ENCODE measurements at regions not wholly inside any gene's neighbourhood (a gene's known extent, or its start where the extent isn't known, plus 50 kb on each side); places are given as distances from the start of the nearest gene placed in this dataset.

DNA sequence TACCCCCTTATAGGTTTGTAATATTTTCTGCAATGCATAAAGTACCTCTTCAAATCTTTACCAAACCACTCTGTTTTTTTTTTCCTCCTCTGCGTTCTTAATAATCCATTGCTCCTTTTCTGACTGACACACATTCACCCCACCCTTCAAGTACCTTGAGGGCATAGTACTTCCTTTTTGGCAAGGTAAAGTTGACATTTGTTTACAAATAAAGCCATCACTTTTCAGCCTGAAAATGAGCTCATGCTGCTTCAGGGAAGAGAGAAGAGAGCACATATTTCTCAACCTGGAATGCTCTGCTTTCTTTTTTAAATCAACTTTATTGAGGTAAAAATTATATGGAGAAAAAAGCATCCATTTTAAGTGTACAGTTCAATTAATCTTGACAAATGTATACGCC lies 113.9 kb downstream of the AGTR2 start:
- no peaks in the 10 kb centered on the region for H3K27me3 ChIP-seq (ENCODE audit: control insufficient read depth in 2 of 2, insufficient read depth in 2 of 2, low read length in 2 of 2)
- BruUV-seq (replicated peaks) = no TSS peak
- ChIA-PET POLR2A (no interaction called here), CTCF (no interaction called here)
- H2AFZ ChIP-seq (ENCODE audit: low read depth, low read length) = no peak overlapping the region
- H4K20me1 ChIP-seq (replicated peaks; ENCODE audit: control insufficient read depth, extremely low read depth, insufficient read depth, low read length) = no peaks in the 10 kb centered on the region
- H3K27ac ChIP-seq (ENCODE audit: insufficient read depth, low read depth, low read length) = no peak overlapping the region
- DNase-seq (ENCODE audit: low read depth, low spot score) (no peak), FAIRE-seq (no peak)
- no peak overlapping the region for H3K4me3 ChIP-seq (replicated peaks in 1 of 3; ENCODE audit: insufficient read depth in 1 of 3, low read depth in 1 of 3, low read length in 3 of 3)
- no peak for TF ChIP-seq JUN (IDR thresholded peaks at IDR 0.05; ENCODE audit: borderline replicate concordance, insufficient read depth, insufficient read length, low read depth)
- no peak overlapping the region for H3K4me2 ChIP-seq (ENCODE audit: insufficient read depth, low read length)
- no peaks in the 10 kb centered on the region for H3K79me2 ChIP-seq (ENCODE audit: control insufficient read depth, insufficient read depth, low read length)
- intact Hi-C loops (cut with micrococcal nuclease) = no loop called here
- H3K9ac ChIP-seq (replicated peaks; ENCODE audit: extremely low read depth, insufficient read depth, low read length) = no peak overlapping the region
- H3K4me1 ChIP-seq (ENCODE audit: control insufficient read depth, extremely low read depth, insufficient read depth, low read length) = no peaks in the 10 kb centered on the region
- dilution Hi-C loops (cut with MboI; ENCODE audit: extremely low pct_ligation_motif_present, low sequenced_read_pairs) = no loop called here
- H3K9me3 ChIP-seq (replicated peaks; ENCODE audit: control insufficient read depth, insufficient read depth, low read length) = no peaks in the 10 kb centered on the region
- no peaks in the 10 kb centered on the region for H3K36me3 ChIP-seq (ENCODE audit: control insufficient read depth in 2 of 2, extremely low read depth in 1 of 2, insufficient read depth in 2 of 2, low read length in 2 of 2)
- no peaks in the 10 kb centered on the region for H3K9me1 ChIP-seq (replicated peaks; ENCODE audit: control insufficient read depth, extremely low read depth, insufficient read depth, low read length)

DNA sequence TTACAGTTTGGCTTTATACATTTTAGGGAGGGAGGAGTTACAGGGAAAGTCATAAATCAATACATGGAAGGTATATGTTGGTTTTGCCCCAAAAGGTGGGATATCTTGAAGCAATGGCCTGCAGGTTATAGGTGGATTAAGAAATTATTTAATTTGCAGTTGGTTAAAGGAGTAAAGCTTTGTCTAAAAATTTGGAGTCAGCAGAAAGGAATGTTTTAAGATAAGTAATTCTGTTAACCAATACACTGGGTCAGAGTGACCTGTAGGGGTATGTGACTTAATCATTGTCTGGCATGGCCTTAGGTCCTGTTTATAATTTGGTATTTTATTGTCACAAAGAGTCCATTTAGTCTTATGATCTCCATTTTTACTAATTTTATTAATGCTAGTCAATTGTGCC lies 115.0 kb downstream of the AGTR2 start:
- H4K20me1 ChIP-seq (replicated peaks; ENCODE audit: control insufficient read depth, extremely low read depth, insufficient read depth, low read length) = no peaks in the 10 kb centered on the region
- no peak for FAIRE-seq
- H3K9ac ChIP-seq (replicated peaks; ENCODE audit: extremely low read depth, insufficient read depth, low read length) = no peak overlapping the region
- H3K27ac ChIP-seq (ENCODE audit: insufficient read depth, low read depth, low read length) = no peak overlapping the region
- dilution Hi-C loops (cut with MboI; ENCODE audit: extremely low pct_ligation_motif_present, low sequenced_read_pairs) = no loop called here
- H3K9me1 ChIP-seq (replicated peaks; ENCODE audit: control insufficient read depth, extremely low read depth, insufficient read depth, low read length) = no peaks in the 10 kb centered on the region
- H3K79me2 ChIP-seq (ENCODE audit: control insufficient read depth, insufficient read depth, low read length) = no peaks in the 10 kb centered on the region
- no peaks in the 10 kb centered on the region for H3K27me3 ChIP-seq (ENCODE audit: control insufficient read depth in 2 of 2, insufficient read depth in 2 of 2, low read length in 2 of 2)
- CTCF ChIA-PET = no interaction called here
- no peak overlapping the region for H3K4me2 ChIP-seq (ENCODE audit: insufficient read depth, low read length)
- no peak overlapping the region for H3K4me3 ChIP-seq (replicated peaks in 1 of 3; ENCODE audit: insufficient read depth in 1 of 3, low read depth in 1 of 3, low read length in 3 of 3)
- no peak for DNase-seq (ENCODE audit: low read depth, low spot score)
- H3K9me3 ChIP-seq (replicated peaks; ENCODE audit: control insufficient read depth, insufficient read depth, low read length) = no peaks in the 10 kb centered on the region
- no peak overlapping the region for H2AFZ ChIP-seq (ENCODE audit: low read depth, low read length)
- intact Hi-C loops (cut with micrococcal nuclease) = no loop called here
- no TSS peak for BruUV-seq (replicated peaks)
- POLR2A ChIA-PET = no interaction called here
- TF ChIP-seq EZH2 (IDR thresholded peaks at IDR 0.05; ENCODE audit: borderline replicate concordance, low read depth, low read length, severe bottlenecking) = no peak
- TF ChIP-seq GATA2 (IDR thresholded peaks at IDR 0.05; ENCODE audit: insufficient read depth, insufficient read length, low read depth, low read length) = no peak
- TF ChIP-seq JUN (IDR thresholded peaks at IDR 0.05; ENCODE audit: borderline replicate concordance, insufficient read depth, insufficient read length, low read depth) = no peak
- no peak for TF ChIP-seq POLR2AphosphoS5 (IDR thresholded peaks at IDR 0.05; ENCODE audit: insufficient read depth, low read depth, low read length)
- TF ChIP-seq, protein P1, sequence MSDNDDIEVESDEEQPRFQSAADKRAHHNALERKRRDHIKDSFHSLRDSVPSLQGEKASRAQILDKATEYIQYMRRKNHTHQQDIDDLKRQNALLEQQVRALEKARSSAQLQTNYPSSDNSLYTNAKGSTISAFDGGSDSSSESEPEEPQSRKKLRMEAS (IDR thresholded peaks at IDR 0.05; ENCODE audit: insufficient read depth, insufficient read length) = no peak
- TF ChIP-seq FOS (IDR thresholded peaks at IDR 0.05; ENCODE audit: borderline replicate concordance, insufficient read depth, low read length) = no peak
- TF ChIP-seq, protein P2, sequence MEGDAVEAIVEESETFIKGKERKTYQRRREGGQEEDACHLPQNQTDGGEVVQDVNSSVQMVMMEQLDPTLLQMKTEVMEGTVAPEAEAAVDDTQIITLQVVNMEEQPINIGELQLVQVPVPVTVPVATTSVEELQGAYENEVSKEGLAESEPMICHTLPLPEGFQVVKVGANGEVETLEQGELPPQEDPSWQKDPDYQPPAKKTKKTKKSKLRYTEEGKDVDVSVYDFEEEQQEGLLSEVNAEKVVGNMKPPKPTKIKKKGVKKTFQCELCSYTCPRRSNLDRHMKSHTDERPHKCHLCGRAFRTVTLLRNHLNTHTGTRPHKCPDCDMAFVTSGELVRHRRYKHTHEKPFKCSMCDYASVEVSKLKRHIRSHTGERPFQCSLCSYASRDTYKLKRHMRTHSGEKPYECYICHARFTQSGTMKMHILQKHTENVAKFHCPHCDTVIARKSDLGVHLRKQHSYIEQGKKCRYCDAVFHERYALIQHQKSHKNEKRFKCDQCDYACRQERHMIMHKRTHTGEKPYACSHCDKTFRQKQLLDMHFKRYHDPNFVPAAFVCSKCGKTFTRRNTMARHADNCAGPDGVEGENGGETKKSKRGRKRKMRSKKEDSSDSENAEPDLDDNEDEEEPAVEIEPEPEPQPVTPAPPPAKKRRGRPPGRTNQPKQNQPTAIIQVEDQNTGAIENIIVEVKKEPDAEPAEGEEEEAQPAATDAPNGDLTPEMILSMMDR (IDR thresholded peaks at IDR 0.05; ENCODE audit: extremely low read depth in 1 of 2, insufficient read depth in 1 of 2, low read depth in 1 of 2, low read length in 2 of 2) = no peak
- TF ChIP-seq MYC (IDR thresholded peaks at IDR 0.05; ENCODE audit: low read depth, low read length) = no peak
- TF ChIP-seq POLR2A (IDR thresholded peaks at IDR 0.05; ENCODE audit: low read depth, low read length) = no peak
- no peaks in the 10 kb centered on the region for H3K4me1 ChIP-seq (ENCODE audit: control insufficient read depth, extremely low read depth, insufficient read depth, low read length)
- no peaks in the 10 kb centered on the region for H3K36me3 ChIP-seq (ENCODE audit: control insufficient read depth in 2 of 2, extremely low read depth in 1 of 2, insufficient read depth in 2 of 2, low read length in 2 of 2)

All from endothelial cell of umbilical vein (primary cell).